ENCODE measurements at regions not wholly inside any gene's neighbourhood (a gene's known extent, or its start where the extent isn't known, plus 50 kb on each side); places are given as distances from the start of the nearest gene placed in this dataset.

- DNase-seq (ENCODE audit: low read depth): no peak
- no peak overlapping the region for H3K4me3 ChIP-seq (ENCODE audit: low read depth, low read length)
- TF ChIP-seq CTCF (IDR thresholded peaks at IDR 0.05; ENCODE audit: insufficient read depth, low read depth, low read length, missing control alignments): no peak
Observed at GRCh38 chr5:61687371-61687770, 355.3 kb downstream of the ZSWIM6 start.

DNA sequence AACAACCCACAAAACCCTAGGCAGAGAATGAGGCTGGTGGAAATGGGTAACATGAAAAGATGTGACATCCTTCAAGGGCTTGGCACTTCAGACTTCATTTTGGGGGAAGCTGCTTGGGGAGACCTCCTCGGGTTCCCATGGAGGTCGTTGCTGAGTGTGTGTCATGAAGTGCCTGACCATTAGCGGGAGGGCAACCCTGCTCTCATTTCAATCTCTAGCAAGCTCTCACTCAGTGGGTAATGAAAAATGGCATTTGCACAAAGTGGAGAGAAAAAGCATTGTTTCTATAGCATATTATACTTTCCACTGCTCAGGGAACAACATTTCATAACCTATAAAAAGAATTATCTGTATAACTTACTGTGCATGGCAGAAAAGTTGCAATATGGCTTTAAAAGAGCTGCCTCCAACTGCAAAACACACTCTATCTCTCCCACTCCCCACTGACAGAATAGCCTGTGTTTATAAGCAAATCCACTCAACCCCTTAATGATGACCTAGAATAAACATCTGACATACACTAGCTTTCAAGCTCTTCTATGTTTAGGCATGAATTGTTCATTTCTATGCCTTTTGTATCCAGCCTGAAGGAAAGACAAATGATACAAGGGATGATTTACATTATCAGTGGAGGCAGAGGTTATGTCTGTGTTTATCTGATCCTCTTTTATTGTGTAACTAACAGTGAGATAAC, 357.2 kb downstream of the ZSWIM6 start:
- DNase-seq (ENCODE audit: low read depth): no peak
- no peak overlapping the region for H3K4me3 ChIP-seq (ENCODE audit: low read depth, low read length)
- no peak for TF ChIP-seq CTCF (IDR thresholded peaks at IDR 0.05; ENCODE audit: insufficient read depth, low read depth, low read length, missing control alignments)

GRCh38 chr5:61697809-61698558, 365.9 kb downstream of the ZSWIM6 start:
- DNase-seq (ENCODE audit: low read depth): no peak
- no peak overlapping the region for H3K4me3 ChIP-seq (ENCODE audit: low read depth, low read length)
- TF ChIP-seq CTCF (IDR thresholded peaks at IDR 0.05; ENCODE audit: insufficient read depth, low read depth, low read length, missing control alignments): no peak

- peak; percentile 68 for DNase-seq (ENCODE audit: low read depth)
- no peak overlapping the region for H3K4me3 ChIP-seq (ENCODE audit: low read depth, low read length)
- TF ChIP-seq CTCF (IDR thresholded peaks at IDR 0.05; ENCODE audit: insufficient read depth, low read depth, low read length, missing control alignments): no peak
Observed at GRCh38 chr5:61701877-61702602, 370.0 kb downstream of the ZSWIM6 start.

- H3K4me3 ChIP-seq (ENCODE audit: low read depth, low read length): no peak overlapping the region
- no peak for TF ChIP-seq CTCF (IDR thresholded peaks at IDR 0.05; ENCODE audit: insufficient read depth, low read depth, low read length, missing control alignments)
- no peak for DNase-seq (ENCODE audit: low read depth)
Observed at GRCh38 chr5:61702784-61703183, 370.7 kb downstream of the ZSWIM6 start.

DNA sequence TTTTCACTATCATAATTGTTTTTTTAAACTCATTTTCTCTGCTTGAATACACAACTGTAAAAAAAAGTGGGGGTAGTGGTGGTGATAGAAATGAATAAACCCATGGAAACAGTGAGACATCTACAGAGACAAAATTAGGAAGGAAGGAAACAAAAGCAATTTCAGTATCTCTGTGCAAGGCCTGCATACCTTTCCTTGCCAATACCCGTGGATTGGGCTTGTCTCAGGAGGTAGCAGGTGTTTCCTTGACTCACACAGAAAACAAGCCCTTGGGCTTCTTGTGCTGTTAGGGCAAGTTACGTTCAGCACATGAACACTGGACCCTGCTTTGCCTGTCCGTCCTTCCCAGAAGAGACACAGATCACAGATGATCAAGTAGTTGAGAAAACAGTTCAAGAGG, 372.2 kb downstream of the ZSWIM6 start:
- H3K4me3 ChIP-seq (ENCODE audit: low read depth, low read length): no peak overlapping the region
- no peak for TF ChIP-seq CTCF (IDR thresholded peaks at IDR 0.05; ENCODE audit: insufficient read depth, low read depth, low read length, missing control alignments)
- peak; percentile 55 for DNase-seq (ENCODE audit: low read depth)
